ENCODE measurements at regions not wholly inside any gene's neighbourhood (a gene's known extent, or its start where the extent isn't known, plus 50 kb on each side); places are given as distances from the start of the nearest gene placed in this dataset.
A peak's percentile ranks its signal among the peaks of the same experiment; 100 is the strongest.

DNA sequence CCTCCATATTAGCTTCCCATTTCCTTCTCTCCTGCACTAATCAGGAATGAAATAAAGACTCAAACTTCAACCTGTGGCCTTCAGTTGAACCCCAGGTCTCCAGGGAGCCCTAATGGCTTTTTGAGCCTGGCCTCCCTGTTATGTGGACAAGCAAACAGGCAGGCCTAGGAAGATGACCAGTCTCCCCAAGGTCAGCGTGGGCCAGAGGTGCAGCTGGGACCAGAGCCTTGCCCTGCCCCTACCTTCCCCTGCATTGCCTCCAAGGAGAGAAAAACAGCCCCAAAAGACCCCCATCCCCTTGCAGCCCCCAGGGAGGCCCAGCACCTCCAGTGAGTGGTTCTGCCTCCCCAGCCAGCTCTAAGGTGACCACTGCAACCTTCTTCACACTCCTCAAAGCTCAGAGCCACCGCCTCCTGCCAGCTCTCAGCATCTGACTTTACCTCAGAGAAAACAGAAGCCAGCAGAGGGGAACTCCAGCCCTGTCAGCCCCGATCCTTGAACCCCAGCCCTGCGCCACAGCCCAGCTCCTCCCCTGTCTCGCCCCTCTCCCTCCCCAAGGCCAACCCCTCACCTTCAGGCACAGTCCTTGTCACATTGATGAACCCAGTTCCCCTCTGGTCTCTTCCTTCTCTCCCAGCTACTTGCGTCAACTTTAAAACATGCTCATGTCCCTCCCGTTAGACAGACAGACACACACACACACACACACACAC is 59.5 kb upstream of the ID2 start:
- no peak for FAIRE-seq
- H3K9me3 ChIP-seq, result no peaks in the 10 kb centered on the region
- CTCF ChIA-PET, result interaction anchor here (0.6 to 1.3 kb wide), 4 partner anchors 38 to 1195 kb away, joined by 3 to 4 read pairs (median 3); no protein-coding TSS in a partner anchor
- no peak overlapping the region for H3K4me3 ChIP-seq
- H3K27ac ChIP-seq, result peak overlapping the region; percentile 2 to 89; a peak in 4 of 6 replicates
- POLR2A ChIA-PET, result interaction anchor here (0.6 kb wide), 1 partner anchor 34 kb away, joined by 4 read pairs; no protein-coding TSS in a partner anchor
- TF ChIP-seq MAFK (IDR thresholded peaks at IDR 0.05; ENCODE audit: partially characterized antibody) (no peak), SREBF2 (IDR thresholded peaks at IDR 0.05) (no peak), HOXB5 (CRISPR knock-in tag; IDR thresholded peaks at IDR 0.05) (no peak), EHF (CRISPR knock-in tag; IDR thresholded peaks at IDR 0.05) (no peak)
- peaks cover 36% of the 10 kb centered on the region for H3K4me1 ChIP-seq
- no peak overlapping the region for H3K4me2 ChIP-seq
- no peak for DNase-seq (ENCODE audit: low read depth in 1 of 2, low spot score in 1 of 2)
- 92% methylated on average over 7 of the region's 7 CpGs for WGBS (ENCODE audit: missing lambda C conversion rate)
- no peak for ATAC-seq

DNA sequence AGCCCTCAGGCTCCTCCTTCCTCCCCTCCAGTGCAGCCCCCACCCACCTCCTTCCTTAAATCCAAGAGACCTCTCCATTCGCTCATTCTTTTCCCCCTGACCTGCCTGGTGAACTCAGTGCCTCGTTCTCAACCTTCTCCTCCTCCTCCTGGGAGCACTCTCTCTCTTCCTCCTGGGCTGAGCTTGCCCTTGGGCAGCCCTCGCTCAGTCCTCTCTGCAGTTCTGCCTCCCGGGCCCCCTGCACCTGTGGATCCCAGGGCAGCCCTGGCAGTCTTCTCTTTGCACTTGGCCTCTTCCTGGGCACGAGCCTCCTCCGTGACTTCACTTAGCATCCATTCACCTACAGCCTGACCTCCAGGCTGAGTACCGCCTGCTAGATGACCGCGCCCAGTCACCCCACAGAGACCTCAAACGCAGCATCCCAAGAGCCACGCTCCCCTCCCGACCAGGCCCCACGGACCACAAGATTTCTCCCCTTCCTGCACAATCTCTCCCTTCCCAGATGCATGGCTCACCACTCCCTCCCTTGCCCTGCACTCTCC is 58.9 kb upstream of the ID2 start:
- ChIA-PET CTCF (interaction anchor here (1.2 to 3.6 kb wide), 4 partner anchors 15 to 1195 kb away, joined by 3 to 10 read pairs (median 3); no protein-coding TSS in a partner anchor), POLR2A (no interaction called here)
- 81% methylated on average over 12 of the region's 13 CpGs for WGBS (ENCODE audit: missing lambda C conversion rate)
- peaks cover 43% of the 10 kb centered on the region for H3K4me1 ChIP-seq
- FAIRE-seq, result no peak
- H3K4me2 ChIP-seq, result no peak overlapping the region
- ATAC-seq, result no peak
- peak overlapping the region; percentile 2 to 89; a peak in 4 of 6 replicates for H3K27ac ChIP-seq
- no peaks in the 10 kb centered on the region for H3K9me3 ChIP-seq
- no peak for DNase-seq (ENCODE audit: low read depth in 1 of 2, low spot score in 1 of 2)
- H3K4me3 ChIP-seq, result no peak overlapping the region
- TF ChIP-seq, protein P1, sequence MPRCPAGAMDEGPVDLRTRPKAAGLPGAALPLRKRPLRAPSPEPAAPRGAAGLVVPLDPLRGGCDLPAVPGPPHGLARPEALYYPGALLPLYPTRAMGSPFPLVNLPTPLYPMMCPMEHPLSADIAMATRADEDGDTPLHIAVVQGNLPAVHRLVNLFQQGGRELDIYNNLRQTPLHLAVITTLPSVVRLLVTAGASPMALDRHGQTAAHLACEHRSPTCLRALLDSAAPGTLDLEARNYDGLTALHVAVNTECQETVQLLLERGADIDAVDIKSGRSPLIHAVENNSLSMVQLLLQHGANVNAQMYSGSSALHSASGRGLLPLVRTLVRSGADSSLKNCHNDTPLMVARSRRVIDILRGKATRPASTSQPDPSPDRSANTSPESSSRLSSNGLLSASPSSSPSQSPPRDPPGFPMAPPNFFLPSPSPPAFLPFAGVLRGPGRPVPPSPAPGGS (IDR thresholded peaks at IDR 0.05), result no peak
- TF ChIP-seq KDM1A (IDR thresholded peaks at IDR 0.05; ENCODE audit: low read depth) (no peak), CHD4 (IDR thresholded peaks at IDR 0.05; ENCODE audit: borderline replicate concordance) (no peak), EP300 (IDR thresholded peaks at IDR 0.05) (no peak)

DNA sequence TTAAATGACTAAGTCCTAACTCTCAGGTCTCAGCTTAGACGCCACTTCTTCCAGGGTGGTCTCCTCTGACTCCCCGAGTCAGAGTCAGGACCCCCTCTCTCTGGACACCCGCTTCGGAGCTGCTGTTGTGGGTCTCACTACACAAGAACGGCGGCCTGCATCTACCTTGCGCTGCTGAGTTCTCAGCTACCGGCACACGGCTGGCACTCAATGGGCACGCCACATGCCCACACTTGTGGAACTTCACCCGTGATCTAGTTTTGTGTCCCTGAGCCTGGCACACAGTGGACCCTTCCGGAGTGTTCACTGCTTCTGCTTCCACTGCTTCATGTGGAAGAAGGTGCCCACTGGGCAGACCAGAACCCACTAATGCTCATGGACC is 58.3 kb upstream of the ID2 start:
- Histone ChIP-seq H3K9me3 (no peaks in the 10 kb centered on the region), H3K4me3 (no peak overlapping the region), H3K4me2 (no peak overlapping the region), H3K27ac (peak overlapping the region; percentile 89 to 94), H3K4me1 (peaks cover 48% of the 10 kb centered on the region)
- CTCF ChIA-PET, result interaction anchor here (1.1 to 3.6 kb wide), 6 partner anchors 15 to 1196 kb away, joined by 3 to 10 read pairs (median 4); no protein-coding TSS in a partner anchor
- POLR2A ChIA-PET, result no interaction called here
- no peak for DNase-seq (ENCODE audit: low read depth in 1 of 2, low spot score in 1 of 2)
- 75% methylated on average over 12 of the region's 12 CpGs for WGBS (ENCODE audit: missing lambda C conversion rate)
- TF ChIP-seq POLR2AphosphoS2 (conservative IDR thresholded peaks at IDR 0.05; ENCODE audit: low read length) (no peak), MYC (IDR thresholded peaks at IDR 0.05; ENCODE audit: borderline replicate concordance, low read length) (no peak), SMC3 (IDR thresholded peaks at IDR 0.05) (no peak), ZC3H11A (IDR thresholded peaks at IDR 0.05) (no peak), FOSL2 (IDR thresholded peaks at IDR 0.05) (no peak), FOSL2 (CRISPR knock-in tag; IDR thresholded peaks at IDR 0.05) (no peak), HEYL (CRISPR knock-in tag; IDR thresholded peaks at IDR 0.05) (no peak), EHMT2 (IDR thresholded peaks at IDR 0.05; ENCODE audit: low read depth) (no peak), CBX2 (IDR thresholded peaks at IDR 0.05; ENCODE audit: borderline replicate concordance, low read depth) (no peak), TP53 (CRISPR knock-in tag; IDR thresholded peaks at IDR 0.05) (no peak), POLR2A (IDR thresholded peaks at IDR 0.05; ENCODE audit: low read length) (no peak), ZNF302 (CRISPR knock-in tag; IDR thresholded peaks at IDR 0.05) (no peak), NFE2L2 (conservative IDR thresholded peaks at IDR 0.05; ENCODE audit: low read length) (no peak), NPAS2 (CRISPR knock-in tag; IDR thresholded peaks at IDR 0.05; ENCODE audit: borderline replicate concordance) (no peak), HOXB5 (CRISPR knock-in tag; IDR thresholded peaks at IDR 0.05) (no peak)
- ATAC-seq, result no peak
- FAIRE-seq, result no peak
